Activated CD8-positive, alpha-beta memory T cell treated with anti-CD3 and anti-CD28 coated beads for 24 hours (primary cell): ENCODE measurements at regions not wholly inside any gene's neighbourhood (a gene's known extent, or its start where the extent isn't known, plus 50 kb on each side); places are given as distances from the start of the nearest gene placed in this dataset.

Source experiments
- DNase-seq: peaks from one replicate; pipeline ENCODE4 v3.0.0-alpha.2; 2020

DNA sequence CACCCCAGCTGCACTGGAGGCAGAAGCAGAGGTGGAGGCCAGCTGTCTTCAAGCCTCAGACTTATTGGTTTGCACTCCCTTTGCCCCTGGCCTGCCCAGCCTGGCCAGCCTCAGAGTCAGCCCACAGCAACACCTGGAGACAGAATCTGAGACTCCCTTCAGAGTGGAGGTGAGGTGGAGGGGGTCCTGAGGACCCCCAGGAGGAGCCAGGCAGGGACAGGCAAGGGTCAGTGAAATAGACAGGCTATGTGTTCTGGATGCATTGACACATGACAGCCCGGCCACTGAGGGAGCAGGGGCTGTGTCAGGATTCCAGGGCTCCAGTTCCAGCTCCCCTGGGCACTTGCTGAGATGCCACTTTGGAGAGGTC is 309.7 kb downstream of the MYCN start:
- DNase-seq, result no peak

GRCh38 chr2:16249246-16250055 is 309.1 kb downstream of the MYCN start:
- DNase-seq, result no peak

- DNase-seq, result no peak
Measured at GRCh38 chr2:16248571-16249105, 308.3 kb downstream of the MYCN start.

DNA sequence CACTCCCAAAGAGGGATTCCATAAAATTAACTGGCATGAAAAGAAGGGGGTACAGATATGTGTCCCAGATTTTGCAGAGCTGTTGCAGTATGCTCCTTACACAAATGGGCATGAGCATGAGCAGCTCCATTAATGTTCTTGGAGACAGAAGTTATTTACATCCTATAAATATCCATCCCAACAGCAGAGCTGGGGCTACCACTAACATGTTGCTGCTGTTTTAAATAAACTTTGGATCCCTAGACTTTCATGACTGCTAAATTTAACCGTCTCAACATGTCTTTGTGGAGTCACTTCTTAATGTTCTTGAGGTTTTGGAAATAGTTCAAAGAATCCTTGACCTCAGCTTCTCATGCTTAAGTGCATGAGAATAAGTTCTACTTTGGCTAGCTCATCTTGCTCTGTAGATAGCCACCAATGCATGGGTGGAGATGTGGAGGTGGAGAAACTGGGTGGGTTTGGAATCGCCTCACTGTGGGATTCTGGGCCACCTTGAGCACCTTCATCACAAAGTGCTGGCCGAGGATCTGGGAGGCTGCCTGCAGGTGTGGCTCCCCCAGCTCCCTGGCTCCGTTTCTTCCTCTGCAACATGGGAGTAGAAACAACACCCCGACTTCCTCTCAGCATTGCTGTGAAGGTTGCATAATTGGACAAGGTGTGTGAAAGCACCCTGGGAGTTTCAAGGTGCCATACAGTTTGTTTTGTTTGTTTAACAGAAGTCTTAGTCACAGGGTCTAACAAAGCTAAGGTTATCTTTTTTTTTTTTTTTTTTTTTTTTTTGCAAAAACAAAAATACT is 307.2 kb downstream of the MYCN start:
- DNase-seq, result no peak

- no peak for DNase-seq
Measured at GRCh38 chr2:16246911-16247310, 306.6 kb downstream of the MYCN start.

- no peak for DNase-seq
Measured at GRCh38 chr2:16246281-16246850, 306.0 kb downstream of the MYCN start.

GRCh38 chr2:16245481-16246054 is 305.2 kb downstream of the MYCN start:
- DNase-seq, result no peak

DNA sequence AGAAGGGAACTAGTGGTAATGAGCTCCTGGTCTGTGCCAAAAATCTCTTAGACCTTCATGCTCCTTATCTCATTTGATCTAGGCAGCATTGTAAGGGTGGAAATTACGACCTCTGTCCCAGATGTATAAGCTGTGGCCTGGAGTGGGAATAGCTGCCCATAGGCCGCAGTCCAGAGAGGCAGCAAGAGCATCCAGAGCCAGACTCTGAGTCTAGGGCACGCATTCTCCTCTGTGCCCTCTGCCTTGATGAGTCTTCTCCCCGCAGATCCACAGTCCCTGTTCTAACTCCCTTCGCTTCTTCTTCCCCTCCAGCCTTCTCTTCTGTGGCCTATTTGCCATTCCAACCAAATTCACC is 304.6 kb downstream of the MYCN start:
- no peak for DNase-seq

DNA sequence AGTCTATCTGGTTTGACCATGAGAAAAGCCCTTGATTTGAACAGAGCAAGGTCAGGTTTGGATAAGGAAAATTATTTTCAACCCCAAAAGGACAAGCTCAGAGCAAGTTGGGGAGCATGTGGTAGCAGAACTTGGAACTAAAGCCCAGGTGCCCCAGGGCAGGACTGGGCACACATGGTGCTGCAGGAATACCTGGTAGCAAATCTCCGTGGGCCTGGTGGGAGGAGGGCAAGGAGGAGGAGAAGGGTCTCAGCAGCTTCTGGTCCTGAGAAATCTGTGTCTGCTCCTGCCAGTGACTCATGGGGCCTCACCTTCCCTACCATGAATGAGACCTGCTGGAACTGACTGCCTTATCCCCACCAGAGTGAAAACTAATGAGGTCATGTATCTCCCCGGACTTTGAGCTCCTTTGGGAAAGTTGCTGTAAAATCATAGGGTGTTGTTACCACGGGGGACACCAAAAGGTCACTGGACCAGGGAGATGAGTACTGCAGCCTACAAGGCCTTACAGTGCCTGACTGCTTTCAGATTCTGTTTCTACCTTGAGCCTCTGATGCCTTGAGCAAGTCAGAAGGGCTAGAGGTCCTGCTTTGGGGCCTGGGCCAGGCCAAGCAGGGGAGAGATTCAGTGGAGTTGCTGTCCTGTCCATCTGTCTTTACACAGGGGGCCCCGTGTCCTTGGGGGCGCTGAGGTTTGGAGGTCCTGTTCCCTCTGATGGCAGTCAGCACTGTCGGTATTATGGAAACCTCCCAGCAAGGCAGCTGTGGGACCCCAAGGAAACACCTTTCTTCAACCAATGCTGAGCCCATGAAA is 304.0 kb downstream of the MYCN start:
- DNase-seq, result no peak

- no peak for DNase-seq
Measured at GRCh38 chr2:16243411-16243996, 303.2 kb downstream of the MYCN start.

DNA sequence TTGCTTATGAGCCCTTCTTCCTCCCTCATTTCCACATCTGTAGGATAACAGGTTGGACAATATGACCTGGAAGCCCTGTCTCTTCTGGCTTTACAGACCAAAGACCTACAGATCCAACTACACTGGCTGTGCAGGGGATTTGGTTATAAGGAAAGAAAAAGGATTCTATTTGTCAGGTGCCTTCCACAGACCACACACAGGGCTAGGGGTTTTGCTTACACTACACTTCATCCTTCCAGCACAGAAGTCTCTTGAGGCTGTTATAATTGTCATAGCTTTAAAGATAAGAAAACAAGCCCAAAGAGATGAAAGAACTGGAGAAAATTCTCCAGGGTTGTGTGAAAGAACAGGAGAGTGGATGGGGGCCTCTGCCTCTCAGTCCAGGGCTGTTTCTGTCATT is 302.6 kb downstream of the MYCN start:
- no peak for DNase-seq

- DNase-seq, result peak; percentile 5
Measured at GRCh38 chr2:16241166-16242160, 301.1 kb downstream of the MYCN start.

GRCh38 chr2:16240402-16240801 is 300.1 kb downstream of the MYCN start:
- no peak for DNase-seq

DNA sequence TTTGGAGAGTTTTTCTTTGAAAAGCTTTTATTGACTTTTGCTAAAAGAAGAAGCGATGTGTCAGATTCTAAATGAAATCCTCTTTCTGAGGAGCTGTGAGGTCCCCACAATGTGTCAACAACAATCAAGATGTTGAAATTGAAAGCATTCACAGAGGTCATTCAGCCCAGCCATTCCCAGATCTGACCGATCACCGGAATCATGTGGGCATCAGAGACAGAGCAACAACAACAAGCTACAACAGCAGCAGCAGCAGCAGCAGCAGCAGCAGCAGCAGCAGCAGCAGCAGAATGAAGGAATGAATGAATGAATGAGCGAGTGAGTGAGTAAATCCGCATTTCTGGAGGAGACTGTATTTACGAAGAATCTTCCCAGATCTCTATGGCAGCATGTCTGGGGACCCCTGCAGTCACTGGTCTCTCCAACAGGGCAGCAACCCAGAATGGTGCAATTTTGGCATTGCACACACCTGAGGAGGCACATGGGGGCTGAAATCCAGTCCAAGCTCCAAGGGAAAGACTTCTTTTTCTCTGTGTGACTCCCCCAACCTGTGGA is 299.0 kb downstream of the MYCN start:
- peak; percentile 1 for DNase-seq

GRCh38 chr2:16238786-16239185 is 298.4 kb downstream of the MYCN start:
- DNase-seq, result no peak

DNA sequence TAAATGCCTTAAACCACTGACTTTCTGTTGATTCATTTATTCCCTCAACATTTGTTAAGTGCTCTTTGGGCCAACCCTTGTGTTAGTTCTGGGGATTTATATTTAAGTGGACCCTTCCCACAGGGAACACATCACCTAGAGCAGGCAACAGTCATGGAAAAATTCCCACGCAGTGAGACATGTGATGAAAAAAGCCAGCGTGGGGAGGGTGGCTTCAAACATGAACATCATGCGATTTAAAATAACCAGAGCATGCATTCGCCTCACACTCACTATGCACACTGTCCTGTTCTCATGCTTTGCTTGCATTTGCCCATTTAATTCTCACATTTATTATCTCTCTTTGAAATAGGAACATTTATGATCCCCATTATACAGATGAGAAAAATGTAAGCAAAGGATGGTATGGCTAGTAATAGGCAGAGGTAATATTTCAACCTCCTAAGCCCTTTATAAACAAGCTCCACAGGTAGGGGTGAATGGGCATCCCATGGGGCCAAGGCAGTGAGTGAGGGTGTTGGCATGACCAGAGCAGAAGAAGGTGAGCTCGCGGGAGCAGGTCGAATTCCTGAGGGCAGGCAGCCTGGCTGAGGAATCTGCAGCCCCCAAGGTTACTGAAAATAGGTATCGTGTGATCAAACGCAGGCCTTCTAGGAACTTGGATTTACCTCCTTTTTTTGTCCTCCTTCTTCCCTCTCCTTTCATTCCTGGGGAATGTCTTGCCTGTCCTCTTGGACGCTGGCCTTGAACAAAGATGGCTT is 297.8 kb downstream of the MYCN start:
- no peak for DNase-seq

DNA sequence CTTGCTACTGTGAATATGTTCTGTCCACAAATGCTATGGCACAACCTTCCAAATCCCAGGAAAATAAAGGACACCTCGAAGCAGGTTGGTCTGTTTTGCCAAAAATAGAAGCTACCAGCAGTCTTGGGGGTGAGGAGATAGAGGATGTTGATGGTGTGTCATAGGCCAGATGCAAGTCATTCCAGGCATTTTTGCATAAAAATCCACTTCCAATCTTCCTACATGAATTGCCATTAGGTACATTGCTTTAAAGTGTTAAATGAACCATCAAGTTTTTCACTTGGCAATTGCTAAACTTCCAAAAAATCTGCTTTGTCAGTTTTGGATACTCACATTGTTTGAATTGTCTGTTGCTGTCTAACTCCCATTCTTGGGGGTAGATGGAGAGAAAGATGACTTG is 295.4 kb downstream of the MYCN start:
- DNase-seq, result no peak

DNA sequence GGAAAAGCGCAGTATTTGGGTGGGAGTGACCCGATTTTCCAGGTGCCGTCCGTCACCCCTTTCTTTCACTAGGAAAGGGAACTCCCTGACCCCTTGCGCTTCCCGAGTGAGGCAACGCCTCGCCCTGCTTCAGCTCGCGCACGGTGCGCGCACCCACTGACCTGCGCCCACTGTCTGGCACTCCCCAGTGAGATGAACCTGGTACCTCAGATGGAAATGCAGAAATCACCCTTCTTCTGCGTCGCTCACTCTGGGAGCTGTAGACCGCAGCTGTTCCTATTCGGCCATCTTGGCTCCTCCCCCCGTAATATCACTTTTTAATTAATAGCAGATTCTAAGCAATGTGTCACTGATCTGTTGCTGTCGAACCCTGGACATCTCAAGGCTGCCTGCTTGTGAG is 294.9 kb downstream of the MYCN start:
- peak; percentile 35 for DNase-seq

GRCh38 chr2:16228951-16229350 is 288.6 kb downstream of the MYCN start:
- no peak for DNase-seq

DNA sequence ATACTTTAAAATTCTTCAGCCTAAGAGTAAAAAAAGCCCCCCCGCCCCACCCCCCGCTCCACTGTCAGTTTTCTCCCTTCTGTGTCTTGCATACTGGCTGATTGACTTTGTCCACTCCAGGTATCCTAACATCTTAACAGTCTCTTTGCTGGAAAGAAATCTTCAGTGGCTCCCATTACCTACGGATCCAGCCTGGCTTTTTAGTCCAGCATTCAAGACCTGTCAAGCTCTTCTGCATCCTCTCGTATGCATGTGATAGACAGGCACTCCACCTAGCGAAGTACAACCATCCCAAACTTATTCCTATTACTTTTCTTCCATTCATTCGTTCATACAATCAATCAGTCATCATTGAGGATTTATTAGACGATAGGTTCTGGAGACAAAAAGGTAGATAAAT is 288.1 kb downstream of the MYCN start:
- no peak for DNase-seq
